ENCODE measurements at regions not wholly inside any gene's neighbourhood (a gene's known extent, or its start where the extent isn't known, plus 50 kb on each side); places are given as distances from the start of the nearest gene placed in this dataset.

DNA sequence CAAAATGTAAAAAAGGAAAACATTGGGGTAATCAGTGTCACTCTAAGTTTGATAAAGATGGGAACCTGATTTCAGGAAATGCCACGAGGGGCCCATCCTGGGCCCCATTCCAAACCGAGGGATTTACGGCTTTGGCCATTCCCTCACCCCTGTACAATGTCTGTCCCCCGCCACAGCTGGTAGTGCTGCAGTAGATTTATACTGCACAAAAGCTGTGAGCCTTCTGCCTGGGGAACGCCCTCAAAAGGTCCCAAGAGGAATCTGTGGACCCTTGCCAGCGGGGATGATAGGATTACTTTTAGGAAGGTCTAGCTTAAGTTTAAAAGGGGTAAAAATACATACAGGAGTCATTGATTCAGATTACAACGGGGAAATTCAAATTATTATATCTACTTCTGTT is 173.4 kb upstream of the SGCG start:
- TF ChIP-seq POLR2A (IDR thresholded peaks at IDR 0.05) (no peak), EP300 (IDR thresholded peaks at IDR 0.05) (no peak)
- TF ChIP-seq, protein P1, sequence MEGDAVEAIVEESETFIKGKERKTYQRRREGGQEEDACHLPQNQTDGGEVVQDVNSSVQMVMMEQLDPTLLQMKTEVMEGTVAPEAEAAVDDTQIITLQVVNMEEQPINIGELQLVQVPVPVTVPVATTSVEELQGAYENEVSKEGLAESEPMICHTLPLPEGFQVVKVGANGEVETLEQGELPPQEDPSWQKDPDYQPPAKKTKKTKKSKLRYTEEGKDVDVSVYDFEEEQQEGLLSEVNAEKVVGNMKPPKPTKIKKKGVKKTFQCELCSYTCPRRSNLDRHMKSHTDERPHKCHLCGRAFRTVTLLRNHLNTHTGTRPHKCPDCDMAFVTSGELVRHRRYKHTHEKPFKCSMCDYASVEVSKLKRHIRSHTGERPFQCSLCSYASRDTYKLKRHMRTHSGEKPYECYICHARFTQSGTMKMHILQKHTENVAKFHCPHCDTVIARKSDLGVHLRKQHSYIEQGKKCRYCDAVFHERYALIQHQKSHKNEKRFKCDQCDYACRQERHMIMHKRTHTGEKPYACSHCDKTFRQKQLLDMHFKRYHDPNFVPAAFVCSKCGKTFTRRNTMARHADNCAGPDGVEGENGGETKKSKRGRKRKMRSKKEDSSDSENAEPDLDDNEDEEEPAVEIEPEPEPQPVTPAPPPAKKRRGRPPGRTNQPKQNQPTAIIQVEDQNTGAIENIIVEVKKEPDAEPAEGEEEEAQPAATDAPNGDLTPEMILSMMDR (IDR thresholded peaks at IDR 0.05), result no peak
